HEK293T (cell line): ENCODE measurements at regions not wholly inside any gene's neighbourhood (a gene's known extent, or its start where the extent isn't known, plus 50 kb on each side); places are given as distances from the start of the nearest gene placed in this dataset.

ENCODE experiments used
- CTBP1 ChIP-seq: fragments of 450-650 bp; IDR thresholded peaks from 2 replicates; pipeline ENCODE4 v1.6.1; 2016; ENCODE audit warnings: borderline replicate concordance
- FOXM1 ChIP-seq: fragments of 450-650 bp; IDR thresholded peaks from 2 replicates; pipeline ENCODE4 v1.6.1; 2017; ENCODE audit warnings: mild to moderate bottlenecking, borderline replicate concordance
- NFRKB ChIP-seq: fragments of 450-650 bp; IDR thresholded peaks from 2 replicates; pipeline ENCODE4 v1.6.1; 2016; ENCODE audit warnings: mild to moderate bottlenecking, moderate library complexity

- TF ChIP-seq NFRKB (no peak), FOXM1 (no peak), CTBP1 (no peak)
Observed at GRCh38 chr20:24331939-24332338, 137.5 kb upstream of the SYNDIG1 start.
